GM04503 (cell line): ENCODE measurements at regions not wholly inside any gene's neighbourhood (a gene's known extent, or its start where the extent isn't known, plus 50 kb on each side); places are given as distances from the start of the nearest gene placed in this dataset.

ENCODE experiments used
- DNase-seq: peaks from one replicate; pipeline ENCODE4 v3.0.0-alpha.2; 2012; ENCODE audit warnings: low read depth

DNA sequence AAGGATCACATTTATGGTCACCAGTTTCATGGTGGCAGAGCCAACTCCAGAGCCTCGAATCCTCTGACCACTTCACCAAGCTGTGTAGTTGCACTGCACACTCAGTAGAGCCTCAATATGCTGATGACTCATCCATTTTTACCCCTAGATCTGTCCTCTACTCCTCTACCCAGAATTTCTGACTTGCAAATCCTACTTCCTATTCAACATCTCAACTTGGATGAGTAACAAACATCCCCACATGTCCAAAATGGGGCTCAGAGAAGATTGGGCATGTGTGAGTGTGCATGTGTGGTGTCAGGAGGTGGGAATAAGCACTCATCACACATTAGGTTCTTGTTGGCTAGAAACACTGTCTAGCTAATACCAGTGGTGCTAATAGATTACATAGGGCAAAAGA lies 57.8 kb upstream of the IGFBP2 start:
- DNase-seq, result no peak

DNA sequence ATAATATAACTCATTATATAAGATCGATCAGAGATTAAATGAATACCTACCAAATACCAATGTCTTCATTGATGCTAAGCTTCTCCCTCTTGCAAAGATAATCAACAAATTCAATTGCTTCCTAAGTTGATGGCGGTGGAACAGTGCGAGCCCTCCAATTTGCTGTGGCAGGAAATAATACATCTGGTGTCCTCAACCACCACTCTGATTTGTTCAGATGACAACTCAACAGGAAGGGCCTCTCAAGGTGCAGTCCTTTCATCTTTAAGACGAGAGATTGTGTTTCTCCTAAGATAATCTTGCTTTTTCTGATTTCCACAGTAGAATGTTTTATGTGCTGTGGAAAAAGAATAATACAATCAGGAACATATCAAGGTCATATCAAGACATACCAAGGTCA lies 56.6 kb upstream of the IGFBP2 start:
- DNase-seq, result no peak

DNA sequence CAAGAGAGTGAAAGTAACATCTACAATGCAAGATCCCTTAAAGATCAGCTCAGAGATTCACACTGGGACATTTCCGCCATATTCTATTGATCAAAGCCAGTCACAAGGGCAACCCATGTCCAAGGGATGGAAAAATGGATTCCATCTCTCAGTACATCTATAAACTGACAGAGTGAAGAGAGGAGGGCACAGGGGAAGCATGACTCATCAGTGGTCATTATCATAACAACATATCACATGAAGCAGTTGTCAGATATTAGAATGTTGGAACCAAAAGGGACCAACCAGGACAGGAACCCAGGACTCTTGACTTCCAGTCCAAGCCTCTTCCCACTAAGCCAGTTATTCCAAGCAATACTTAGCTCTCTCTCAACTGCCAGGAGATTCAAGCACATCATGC lies 54.9 kb upstream of the IGFBP2 start:
- DNase-seq, result no peak

DNA sequence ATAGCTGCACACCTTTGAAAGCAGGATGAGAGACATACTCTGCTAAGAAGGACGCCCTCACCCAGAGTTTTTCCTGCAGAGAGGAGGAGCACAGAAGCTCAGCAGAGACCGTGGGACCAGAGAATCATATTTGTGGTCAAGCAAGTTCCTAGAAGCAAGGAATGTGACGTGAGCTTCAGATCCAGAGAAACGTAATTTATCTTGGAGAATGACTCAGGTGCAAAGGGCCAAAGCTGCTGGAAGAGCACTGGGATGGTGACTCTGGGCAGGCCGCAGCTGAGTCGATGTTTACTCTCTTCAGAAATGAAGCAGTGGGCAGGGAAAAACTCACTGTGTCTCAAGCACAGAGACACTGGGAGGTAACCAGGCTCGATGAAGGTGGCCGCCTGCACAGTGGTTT lies 50.1 kb upstream of the IGFBP2 start:
- peak; percentile 72 for DNase-seq
